ENCODE measurements at regions not wholly inside any gene's neighbourhood (a gene's known extent, or its start where the extent isn't known, plus 50 kb on each side); places are given as distances from the start of the nearest gene placed in this dataset.

- 88% methylated on average over 5 of the region's 5 CpGs for WGBS
Measured at GRCh38 chr5:135697251-135697958, 118.6 kb upstream of the CXCL14 start.

GRCh38 chr5:135696317-135696716 lies 117.5 kb upstream of the CXCL14 start:
- Histone ChIP-seq H3K9me3 (ENCODE audit: control insufficient read depth in 4 of 4, low read length in 3 of 4) (no peaks in the 10 kb centered on the region), H3K4me3 (ENCODE audit: low read depth in 1 of 3, low read length in 3 of 3) (no peak overlapping the region), H3K4me1 (ENCODE audit: control insufficient read depth in 4 of 4, insufficient read depth in 4 of 4, low read length in 3 of 4) (no peaks in the 10 kb centered on the region), H3K27ac (ENCODE audit: low read depth in 1 of 2, low read length in 2 of 2) (no peak overlapping the region), H3K9ac (ENCODE audit: low read depth in 1 of 2, low read length in 2 of 2) (no peak overlapping the region), H3K36me3 (ENCODE audit: control insufficient read depth in 4 of 4, insufficient read depth in 3 of 4, low read depth in 1 of 4, low read length in 3 of 4) (no peaks in the 10 kb centered on the region), H3K27me3 (ENCODE audit: control insufficient read depth in 4 of 4, insufficient read depth in 4 of 4, low read length in 3 of 4) (no peaks in the 10 kb centered on the region)
- TF ChIP-seq HNF4G (IDR thresholded peaks at IDR 0.05) (no peak), RAD21 (IDR thresholded peaks at IDR 0.05) (no peak)
- no peak for DNase-seq (ENCODE audit: low spot score)

More at GRCh38 chr5:135697251-135697958, 118.6 kb upstream of the CXCL14 start:
- no peaks in the 10 kb centered on the region for H3K9me3 ChIP-seq (ENCODE audit: control insufficient read depth in 4 of 4, low read length in 3 of 4)
- TF ChIP-seq YY1 (IDR thresholded peaks at IDR 0.05) (no peak), TAF1 (conservative IDR thresholded peaks at IDR 0.05) (no peak), REST (IDR thresholded peaks at IDR 0.05) (no peak), HNF4G (IDR thresholded peaks at IDR 0.05) (no peak), HNF4A (conservative IDR thresholded peaks at IDR 0.05) (no peak), SP1 (IDR thresholded peaks at IDR 0.05) (no peak), NR2F2 (IDR thresholded peaks at IDR 0.05) (no peak)
- H3K36me3 ChIP-seq (ENCODE audit: control insufficient read depth in 4 of 4, insufficient read depth in 3 of 4, low read depth in 1 of 4, low read length in 3 of 4), result no peaks in the 10 kb centered on the region
- no peaks in the 10 kb centered on the region for H3K27me3 ChIP-seq (ENCODE audit: control insufficient read depth in 4 of 4, insufficient read depth in 4 of 4, low read length in 3 of 4)
- no peak for DNase-seq (ENCODE audit: low spot score)
- no peak overlapping the region for H3K4me3 ChIP-seq (ENCODE audit: low read depth in 1 of 3, low read length in 3 of 3)
- H3K9ac ChIP-seq (ENCODE audit: low read depth in 1 of 2, low read length in 2 of 2), result no peak overlapping the region
- no peaks in the 10 kb centered on the region for H3K4me1 ChIP-seq (ENCODE audit: control insufficient read depth in 4 of 4, insufficient read depth in 4 of 4, low read length in 3 of 4)
- H3K27ac ChIP-seq (ENCODE audit: low read depth in 1 of 2, low read length in 2 of 2), result no peak overlapping the region

- Histone ChIP-seq H3K36me3 (ENCODE audit: control insufficient read depth in 4 of 4, insufficient read depth in 3 of 4, low read depth in 1 of 4, low read length in 3 of 4) (no peaks in the 10 kb centered on the region), H3K27ac (ENCODE audit: low read depth in 1 of 2, low read length in 2 of 2) (no peak overlapping the region), H3K27me3 (ENCODE audit: control insufficient read depth in 4 of 4, insufficient read depth in 4 of 4, low read length in 3 of 4) (no peaks in the 10 kb centered on the region), H3K9ac (ENCODE audit: low read depth in 1 of 2, low read length in 2 of 2) (no peak overlapping the region), H3K4me3 (ENCODE audit: low read depth in 1 of 3, low read length in 3 of 3) (no peak overlapping the region), H3K4me1 (ENCODE audit: control insufficient read depth in 4 of 4, insufficient read depth in 4 of 4, low read length in 3 of 4) (no peaks in the 10 kb centered on the region), H3K9me3 (ENCODE audit: control insufficient read depth in 4 of 4, low read length in 3 of 4) (no peaks in the 10 kb centered on the region)
- 64% methylated on average over 5 of the region's 5 CpGs for WGBS
- TF ChIP-seq ATF3 (IDR thresholded peaks at IDR 0.05), result no peak
- TF ChIP-seq FOXA2 (IDR thresholded peaks at IDR 0.05), result no peak
- TF ChIP-seq TAF1 (conservative IDR thresholded peaks at IDR 0.05), result no peak
- TF ChIP-seq RAD21 (IDR thresholded peaks at IDR 0.05), result no peak
- TF ChIP-seq FOXA1 (IDR thresholded peaks at IDR 0.05), result no peak
- no peak for TF ChIP-seq GABPA (IDR thresholded peaks at IDR 0.05 in 1 of 2, conservative IDR thresholded peaks at IDR 0.05 in 1 of 2)
- no peak for TF ChIP-seq NR2F2 (IDR thresholded peaks at IDR 0.05)
- no peak for TF ChIP-seq HNF4G (IDR thresholded peaks at IDR 0.05)
- TF ChIP-seq REST (IDR thresholded peaks at IDR 0.05), result no peak
- no peak for TF ChIP-seq YY1 (IDR thresholded peaks at IDR 0.05)
- DNase-seq (ENCODE audit: low spot score), result no peak
Measured at GRCh38 chr5:135695656-135696313, 117.0 kb upstream of the CXCL14 start.

Measured in liver (tissue), 7 donors.